C4-2B (cell line): ENCODE measurements at regions not wholly inside any gene's neighbourhood (a gene's known extent, or its start where the extent isn't known, plus 50 kb on each side); places are given as distances from the start of the nearest gene placed in this dataset.

Experiments used
- H3K27ac ChIP-seq: fragments of 450-650 bp; 2 replicates; pipeline ENCODE4 v1.5.1; 2017
- ZFX ChIP-seq: fragments of 450-650 bp; IDR thresholded peaks from 2 replicates; pipeline ENCODE4 v1.6.1; 2017
- TF ChIP-seq, protein P1 (sequence below): fragments of 450-650 bp; conservative IDR thresholded peaks from 2 replicates; pipeline ENCODE4 v1.5.1; 2017; ENCODE audit warnings: mild to moderate bottlenecking

DNA sequence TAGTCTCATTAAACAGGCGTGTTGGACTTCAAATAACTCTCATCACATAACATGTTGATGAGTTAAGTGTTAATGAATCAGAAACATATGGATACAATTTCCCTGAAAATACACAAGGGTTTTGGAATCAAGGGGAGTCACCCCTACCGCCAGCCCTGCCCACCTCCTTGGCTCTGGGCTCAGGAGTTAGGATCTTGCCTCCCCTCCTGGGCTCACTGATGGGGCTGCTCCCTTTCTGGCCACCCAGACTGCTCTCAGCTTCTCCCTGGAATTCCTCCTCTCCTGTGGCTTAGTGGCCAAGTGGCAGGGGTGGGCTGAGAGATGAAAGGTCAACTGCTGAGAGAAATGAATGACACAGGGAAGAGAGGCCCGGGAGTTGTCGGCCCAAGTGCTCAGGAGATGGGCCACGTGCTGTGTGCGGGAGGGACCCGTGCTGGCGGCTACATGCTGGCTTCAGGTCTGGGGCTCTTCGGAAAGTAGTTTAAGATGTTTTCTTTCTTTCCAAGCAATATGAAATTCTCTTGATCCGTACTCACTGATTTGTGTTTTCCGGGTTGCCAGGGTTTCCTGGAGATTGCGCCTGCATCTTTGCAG is 55.8 kb upstream of the TNP1 start:
- no peak for TF ChIP-seq ZFX
- TF ChIP-seq, protein P1, sequence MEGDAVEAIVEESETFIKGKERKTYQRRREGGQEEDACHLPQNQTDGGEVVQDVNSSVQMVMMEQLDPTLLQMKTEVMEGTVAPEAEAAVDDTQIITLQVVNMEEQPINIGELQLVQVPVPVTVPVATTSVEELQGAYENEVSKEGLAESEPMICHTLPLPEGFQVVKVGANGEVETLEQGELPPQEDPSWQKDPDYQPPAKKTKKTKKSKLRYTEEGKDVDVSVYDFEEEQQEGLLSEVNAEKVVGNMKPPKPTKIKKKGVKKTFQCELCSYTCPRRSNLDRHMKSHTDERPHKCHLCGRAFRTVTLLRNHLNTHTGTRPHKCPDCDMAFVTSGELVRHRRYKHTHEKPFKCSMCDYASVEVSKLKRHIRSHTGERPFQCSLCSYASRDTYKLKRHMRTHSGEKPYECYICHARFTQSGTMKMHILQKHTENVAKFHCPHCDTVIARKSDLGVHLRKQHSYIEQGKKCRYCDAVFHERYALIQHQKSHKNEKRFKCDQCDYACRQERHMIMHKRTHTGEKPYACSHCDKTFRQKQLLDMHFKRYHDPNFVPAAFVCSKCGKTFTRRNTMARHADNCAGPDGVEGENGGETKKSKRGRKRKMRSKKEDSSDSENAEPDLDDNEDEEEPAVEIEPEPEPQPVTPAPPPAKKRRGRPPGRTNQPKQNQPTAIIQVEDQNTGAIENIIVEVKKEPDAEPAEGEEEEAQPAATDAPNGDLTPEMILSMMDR = no peak
- H3K27ac ChIP-seq = no peak overlapping the region

DNA sequence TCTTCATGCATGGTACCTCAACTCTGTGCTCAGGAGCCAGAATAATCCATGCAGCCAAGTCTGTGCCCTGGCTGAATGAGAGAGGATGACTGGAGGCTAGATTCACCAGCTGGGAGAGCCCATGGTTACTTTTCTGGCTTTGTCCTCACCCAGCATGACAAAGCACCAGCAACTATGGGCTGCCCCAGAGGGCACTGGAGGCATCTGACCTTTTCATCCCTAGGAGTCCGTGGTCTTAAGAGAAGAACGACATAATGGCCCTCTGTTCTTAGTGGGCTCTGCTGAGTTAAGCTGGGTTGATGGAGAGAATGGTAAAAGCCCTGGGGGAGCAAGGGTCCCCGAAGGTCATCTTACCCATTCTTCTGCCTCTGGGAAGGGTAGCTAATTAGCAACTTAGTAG is 54.6 kb upstream of the TNP1 start:
- no peak overlapping the region for H3K27ac ChIP-seq
- TF ChIP-seq, protein P1 = no peak
- no peak for TF ChIP-seq ZFX

DNA sequence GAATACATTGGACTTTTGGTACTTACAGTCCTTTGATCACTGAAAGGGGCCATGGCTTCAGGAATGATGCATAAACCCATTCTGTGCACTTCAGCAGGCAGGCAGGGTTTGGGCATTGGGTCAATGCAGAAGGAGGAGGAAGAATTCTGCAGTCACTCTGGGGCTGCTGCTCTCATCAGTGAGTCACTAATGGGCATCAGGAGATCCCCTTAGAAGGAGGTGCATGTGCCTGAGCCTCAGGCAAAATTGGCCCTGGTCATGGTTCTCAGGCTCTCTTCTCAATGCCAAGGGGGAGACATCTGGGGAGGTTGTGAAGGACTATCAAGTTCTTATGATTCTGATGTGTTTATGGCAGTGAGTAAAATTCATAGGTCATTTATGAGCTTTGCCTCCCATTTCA is 52.0 kb upstream of the TNP1 start:
- TF ChIP-seq, protein P1 = no peak
- TF ChIP-seq ZFX = no peak
- no peak overlapping the region for H3K27ac ChIP-seq

DNA sequence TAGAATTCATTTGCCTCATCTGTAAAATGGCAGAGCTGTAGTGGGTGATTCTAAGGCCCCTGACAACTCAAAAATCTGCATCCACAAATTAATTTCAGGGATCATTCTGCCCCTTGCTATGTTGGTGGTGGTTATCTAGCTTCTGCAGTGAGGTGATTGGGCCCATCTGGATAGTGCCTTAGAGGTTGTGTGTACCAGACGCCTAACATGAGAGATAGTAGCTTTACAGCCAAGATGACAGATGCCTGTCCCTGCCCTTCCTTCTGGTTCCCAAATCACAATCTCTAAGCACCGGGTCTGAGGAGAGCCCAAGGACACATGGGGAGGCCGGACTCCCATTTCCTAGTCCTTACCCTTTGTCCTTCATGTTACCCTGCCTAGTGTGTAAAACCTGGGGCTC is 51.1 kb upstream of the TNP1 start:
- TF ChIP-seq, protein P1 = no peak
- TF ChIP-seq ZFX = no peak
- no peak overlapping the region for H3K27ac ChIP-seq

DNA sequence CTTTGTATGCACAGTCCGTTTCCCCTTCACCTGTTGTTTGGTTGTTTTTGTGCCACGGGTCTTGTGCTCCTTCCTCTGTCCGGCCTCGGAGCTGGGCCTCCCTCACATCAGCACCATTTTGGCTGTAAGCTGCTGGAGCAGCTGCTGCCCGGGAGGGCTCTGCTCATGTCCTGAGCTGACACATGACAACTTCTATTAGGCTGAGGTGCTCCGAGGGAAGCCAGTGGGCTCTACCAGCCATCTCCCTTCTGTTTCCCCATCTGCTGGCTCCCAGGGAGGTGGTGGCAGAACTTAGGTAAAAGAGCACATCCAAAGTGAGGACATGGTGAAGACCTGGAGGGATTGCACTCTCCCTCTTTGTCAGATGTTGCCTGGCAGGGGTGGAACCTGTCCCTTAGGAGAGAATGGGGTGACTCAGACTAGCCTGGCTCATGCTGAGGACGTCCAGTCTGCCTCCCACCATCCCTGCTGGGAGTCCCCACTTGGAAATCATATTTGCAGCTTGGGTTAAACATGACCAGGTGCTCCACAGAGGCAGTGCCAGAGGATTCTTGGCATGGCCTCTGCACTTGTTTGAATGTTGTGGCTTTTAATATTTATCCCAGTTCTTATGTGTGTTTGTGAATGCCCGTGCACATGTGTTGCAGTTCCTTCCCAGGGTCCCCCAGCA is 49.8 kb upstream of the TNP1 start:
- H3K27ac ChIP-seq = no peak overlapping the region
- TF ChIP-seq, protein P1 = no peak
- TF ChIP-seq ZFX = no peak
